ENCODE measurements at regions not wholly inside any gene's neighbourhood (a gene's known extent, or its start where the extent isn't known, plus 50 kb on each side); places are given as distances from the start of the nearest gene placed in this dataset.
"Not testable (repeated sequence)": the region's sequence is repeated elsewhere in the genome, so short reads cannot be mapped to it uniquely, and the experiment has no call there.

GRCh38 chr4:74544655-74545361 is 99.9 kb downstream of the AREG start:
- no peak for DNase-seq (ENCODE audit: low read depth)

GRCh38 chr4:74545448-74545847 is 100.5 kb downstream of the AREG start:
- no peak for DNase-seq (ENCODE audit: low read depth)

GRCh38 chr4:74546057-74546456 is 101.1 kb downstream of the AREG start:
- DNase-seq (ENCODE audit: low read depth): no peak

GRCh38 chr4:74547042-74547441 is 102.1 kb downstream of the AREG start:
- DNase-seq (ENCODE audit: low read depth): no peak

- no peak for DNase-seq (ENCODE audit: low read depth)
Observed at GRCh38 chr4:74548561-74548960, 103.6 kb downstream of the AREG start.

- no peak for DNase-seq (ENCODE audit: low read depth)
Observed at GRCh38 chr4:74549936-74550335, 105.0 kb downstream of the AREG start.

GRCh38 chr4:74555231-74555630 is 110.3 kb downstream of the AREG start:
- DNase-seq (ENCODE audit: low read depth): no peak

- DNase-seq (ENCODE audit: low read depth): no peak
Observed at GRCh38 chr4:74555843-74556242, 110.9 kb downstream of the AREG start.

- no peak for DNase-seq (ENCODE audit: low read depth)
Observed at GRCh38 chr4:74559853-74560252, 114.9 kb downstream of the AREG start.

- no peak for DNase-seq (ENCODE audit: low read depth)
Observed at GRCh38 chr4:74567981-74568380, 123.0 kb downstream of the AREG start.

GRCh38 chr4:74570095-74570494 is 125.2 kb downstream of the AREG start:
- DNase-seq (ENCODE audit: low read depth): no peak

GRCh38 chr4:74578329-74578728 is 133.4 kb downstream of the AREG start:
- no peak for DNase-seq (ENCODE audit: low read depth)

- DNase-seq (ENCODE audit: low read depth): not testable (repeated sequence)
Observed at GRCh38 chr4:74578865-74579264, 133.9 kb downstream of the AREG start.

- DNase-seq (ENCODE audit: low read depth): no peak
Observed at GRCh38 chr4:74583089-74583700, 138.3 kb downstream of the AREG start.

- no peak for DNase-seq (ENCODE audit: low read depth)
Observed at GRCh38 chr4:74583757-74584156, 138.8 kb downstream of the AREG start.

- DNase-seq (ENCODE audit: low read depth): no peak
Observed at GRCh38 chr4:74588350-74588749, 143.4 kb downstream of the AREG start.

GRCh38 chr4:74590476-74590875 is 145.5 kb downstream of the AREG start:
- no peak for DNase-seq (ENCODE audit: low read depth)

- DNase-seq (ENCODE audit: low read depth): no peak
Observed at GRCh38 chr4:74598611-74599325, 153.8 kb downstream of the AREG start.

GRCh38 chr4:74603186-74603585 is 158.2 kb downstream of the AREG start:
- DNase-seq (ENCODE audit: low read depth): no peak

GRCh38 chr4:74608151-74608949 is 163.4 kb downstream of the AREG start:
- DNase-seq (ENCODE audit: low read depth): no peak

GRCh38 chr4:74610491-74610890 is 165.6 kb downstream of the AREG start:
- no peak for DNase-seq (ENCODE audit: low read depth)

GRCh38 chr4:74612837-74613236 is 167.9 kb downstream of the AREG start:
- no peak for DNase-seq (ENCODE audit: low read depth)
